ENCODE measurements at regions not wholly inside any gene's neighbourhood (a gene's known extent, or its start where the extent isn't known, plus 50 kb on each side); places are given as distances from the start of the nearest gene placed in this dataset.

DNA sequence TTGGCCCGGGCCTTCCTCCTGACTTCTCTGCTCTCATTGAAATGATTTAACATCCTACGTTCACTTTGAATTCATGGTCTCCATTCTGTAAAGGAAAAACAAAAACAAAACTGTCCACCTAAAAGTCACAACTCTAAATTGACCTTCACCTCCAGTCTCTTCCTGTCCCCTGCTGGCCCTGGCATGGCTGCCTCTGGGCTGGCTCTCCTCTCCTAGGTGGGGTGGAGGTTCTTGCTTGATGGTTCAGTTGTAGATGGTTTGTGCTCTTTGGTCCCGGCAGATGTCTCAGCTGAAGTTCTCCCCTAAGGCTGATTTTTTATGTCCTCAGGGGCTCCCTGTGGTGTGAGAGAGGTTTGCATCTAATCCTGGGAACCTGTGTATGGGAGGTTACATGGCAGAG lies 121.1 kb downstream of the ACKR3 start (continued):
- TF ChIP-seq CHD7 (IDR thresholded peaks at IDR 0.05; ENCODE audit: insufficient replicate concordance, low read length) (no peak), FOSL1 (IDR thresholded peaks at IDR 0.05; ENCODE audit: insufficient read depth, low read depth, low read length) (no peak), SUZ12 (IDR thresholded peaks at IDR 0.05; ENCODE audit: low read length) (no peak), CHD2 (IDR thresholded peaks at IDR 0.05; ENCODE audit: low read length) (no peak), TAF7 (optimal IDR thresholded peaks at IDR 0.05; ENCODE audit: borderline replicate concordance, low read depth, low read length) (no peak), MAFK (IDR thresholded peaks at IDR 0.05; ENCODE audit: low read depth, low read length) (no peak), TEAD4 (IDR thresholded peaks at IDR 0.05; ENCODE audit: low read depth, low read length) (no peak), CHD1 (IDR thresholded peaks at IDR 0.05; ENCODE audit: low read depth, low read length) (no peak), GTF2F1 (IDR thresholded peaks at IDR 0.05; ENCODE audit: borderline replicate concordance, low read depth, low read length) (no peak), SIN3A (conservative IDR thresholded peaks at IDR 0.05 in 1 of 2, IDR thresholded peaks at IDR 0.05 in 1 of 2; ENCODE audit: low read depth in 1 of 2, low read length in 2 of 2) (no peak), POU5F1 (IDR thresholded peaks at IDR 0.05; ENCODE audit: low read depth, low read length) (no peak), SIRT6 (IDR thresholded peaks at IDR 0.05; ENCODE audit: low read length) (no peak)

All from H1 (cell line).